GM06990 (cell line): ENCODE measurements at regions not wholly inside any gene's neighbourhood (a gene's known extent, or its start where the extent isn't known, plus 50 kb on each side); places are given as distances from the start of the nearest gene placed in this dataset.
"Not testable (repeated sequence)": the region's sequence is repeated elsewhere in the genome, so short reads cannot be mapped to it uniquely, and the experiment has no call there.

ENCODE experiments used
- DNase-seq: peaks from one replicate; pipeline ENCODE4 v3.0.0-alpha.2; 2011; ENCODE audit not compliant: insufficient read length; ENCODE audit errors: extremely low read depth
- H3K27me3 ChIP-seq: replicated peaks from 2 replicates; pipeline ENCODE4 v1.6.0; 2011; ENCODE audit warnings: low read length; ENCODE audit not compliant: control insufficient read depth, insufficient read depth
- H3K36me3 ChIP-seq: 2 replicates; pipeline ENCODE4 v1.5.1; 2011; ENCODE audit warnings: low read length; ENCODE audit not compliant: control insufficient read depth, insufficient read depth
- H3K4me3 ChIP-seq: replicated peaks from 2 replicates; pipeline ENCODE4 v1.5.1; 2011; ENCODE audit warnings: low read depth, mild to moderate bottlenecking, control low read depth, low read length
- CTCF ChIP-seq: IDR thresholded peaks from 2 replicates; pipeline ENCODE4 v1.5.1; 2011; ENCODE audit warnings: low read length, control low read depth, mild to moderate bottlenecking, inconsistent platforms; ENCODE audit not compliant: insufficient read depth, poor library complexity, severe bottlenecking

GRCh38 chr12:131282292-131283080 lies 328.8 kb downstream of the ADGRD1 start:
- no peak for DNase-seq
- Histone ChIP-seq H3K36me3 (no peaks in the 10 kb centered on the region), H3K27me3 (no peaks in the 10 kb centered on the region; the same call in 1 of the 2 replicates), H3K4me3 (no peak overlapping the region)
- no peak for TF ChIP-seq CTCF

DNA sequence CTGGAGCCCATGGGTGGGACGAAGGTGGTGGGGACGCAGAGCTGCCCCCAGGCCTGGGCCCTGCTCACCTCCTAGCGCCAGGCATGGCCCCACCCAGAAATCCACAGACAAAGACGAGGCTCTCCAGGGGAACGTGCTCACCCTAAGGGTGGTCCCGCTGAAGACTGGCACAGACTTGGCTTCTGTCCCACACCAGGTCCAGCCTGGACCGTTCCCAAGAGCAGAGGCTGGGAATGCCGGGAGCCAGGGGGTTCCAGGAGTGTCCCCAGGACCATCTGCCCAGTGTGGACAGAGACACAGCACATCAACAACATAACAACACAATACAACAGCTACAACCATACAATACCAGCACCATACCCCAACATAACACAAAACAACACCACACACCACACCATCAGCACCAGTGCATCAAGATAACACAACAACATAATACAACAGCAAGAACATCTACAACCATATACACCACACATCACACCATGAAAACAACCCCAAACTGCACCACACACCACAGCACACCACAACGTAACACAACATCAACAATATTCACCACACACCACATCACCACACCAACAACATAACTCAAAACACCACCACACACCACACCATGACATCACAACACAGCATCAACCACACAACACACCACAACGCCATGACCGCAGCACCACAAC lies 329.6 kb downstream of the ADGRD1 start:
- TF ChIP-seq CTCF = no peak
- H3K4me3 ChIP-seq = no peak overlapping the region

DNA sequence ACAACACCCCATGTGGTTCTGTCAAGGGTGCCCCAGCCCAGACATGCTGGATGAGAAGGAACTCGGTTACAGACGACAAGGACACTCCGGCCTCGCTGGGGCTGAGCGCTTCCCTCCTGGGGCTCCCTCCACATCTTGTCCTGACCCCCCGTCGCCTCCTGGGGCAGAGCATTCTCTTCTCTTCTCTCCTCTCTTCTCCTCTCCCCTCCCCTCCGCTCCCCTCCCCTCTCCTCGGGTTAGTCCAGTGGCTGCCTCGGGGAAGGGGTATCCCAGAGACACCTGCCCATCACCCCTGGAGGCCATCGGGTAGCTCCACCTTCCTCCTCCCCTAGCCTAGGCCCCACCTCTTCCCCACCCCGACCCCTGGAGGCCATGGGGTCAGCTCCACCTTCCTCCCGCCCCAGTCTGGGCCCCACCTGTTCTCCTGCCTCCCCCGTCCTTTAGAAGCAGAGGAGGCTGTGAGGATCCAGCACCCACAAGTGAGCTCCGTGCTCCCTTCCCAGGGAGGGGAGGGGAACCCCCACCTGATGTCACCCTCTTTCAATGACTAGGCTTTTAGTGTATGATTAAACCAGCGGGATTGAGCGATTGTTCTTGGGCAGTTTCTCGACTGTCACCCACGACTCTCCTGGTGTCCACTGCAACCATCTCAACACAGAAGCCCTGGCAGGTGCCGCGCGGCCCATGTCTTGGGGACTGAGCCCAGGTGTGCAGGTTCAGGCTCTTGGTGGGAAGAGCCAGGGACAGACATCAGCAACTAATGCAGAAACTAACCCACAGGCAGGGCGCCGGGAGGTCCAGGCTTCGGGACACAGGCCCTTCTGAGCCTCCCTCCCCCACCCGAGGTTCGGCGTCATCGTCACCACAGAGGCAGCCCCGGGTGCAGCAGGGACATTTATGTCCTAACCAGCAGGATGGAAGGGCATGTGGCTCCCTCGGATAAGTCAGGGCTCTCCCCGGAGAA lies 330.4 kb downstream of the ADGRD1 start:
- not testable (repeated sequence) for H3K36me3 ChIP-seq, H3K4me3 ChIP-seq, H3K27me3 ChIP-seq, DNase-seq

More for the DNA sequence above, 329.6 kb downstream of the ADGRD1 start:
- no peaks in the 10 kb centered on the region; the same call in 1 of the 2 replicates for H3K27me3 ChIP-seq
- DNase-seq = no peak
- no peaks in the 10 kb centered on the region for H3K36me3 ChIP-seq

DNA sequence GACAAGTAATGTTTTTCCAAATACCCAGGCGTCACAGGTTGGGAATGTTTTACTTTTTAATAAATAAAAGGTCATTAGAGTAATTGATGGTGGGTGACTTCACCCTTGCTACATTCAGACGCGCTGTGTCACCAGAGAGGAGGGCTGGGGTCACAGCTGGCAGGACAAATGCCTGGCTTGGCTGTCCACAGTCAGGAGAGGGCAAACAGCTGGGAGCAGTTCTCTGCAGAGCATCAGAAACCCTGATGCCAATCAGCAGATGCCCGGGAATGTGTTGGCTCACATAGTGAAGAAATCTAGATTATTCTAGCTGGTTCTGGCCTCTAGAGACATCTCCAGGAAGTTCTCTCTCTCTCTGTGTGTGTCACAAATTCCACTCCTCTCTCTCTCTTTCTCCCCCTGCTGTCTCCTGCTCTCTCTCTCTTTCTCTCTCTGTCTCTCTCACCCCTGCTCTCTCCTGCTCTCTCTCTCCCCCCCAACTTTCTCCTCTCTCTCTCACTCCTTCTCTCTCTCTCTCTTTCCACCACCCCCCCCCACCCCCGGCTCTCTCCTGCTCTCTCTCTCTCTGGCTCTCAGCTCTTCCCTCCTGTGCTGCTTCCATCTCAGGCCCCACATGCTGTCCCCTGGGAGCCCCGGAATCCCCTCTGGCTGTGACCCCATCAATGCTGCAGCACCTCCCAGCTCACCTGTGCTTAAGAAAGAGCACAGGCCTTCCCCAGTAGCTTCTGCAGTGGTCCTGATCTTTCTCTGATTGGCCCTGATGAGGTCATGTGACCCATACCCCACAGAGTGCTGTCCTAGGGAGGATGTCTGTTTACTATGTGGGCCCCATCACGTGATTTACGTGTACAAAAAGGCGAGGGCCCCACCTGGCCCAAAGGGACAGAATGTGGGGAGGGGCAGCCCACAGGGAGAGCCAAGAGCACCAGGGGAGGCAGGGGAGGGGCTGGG lies 331.5 kb downstream of the ADGRD1 start:
- H3K36me3 ChIP-seq, H3K27me3 ChIP-seq, H3K4me3 ChIP-seq, DNase-seq: not testable (repeated sequence)

DNA sequence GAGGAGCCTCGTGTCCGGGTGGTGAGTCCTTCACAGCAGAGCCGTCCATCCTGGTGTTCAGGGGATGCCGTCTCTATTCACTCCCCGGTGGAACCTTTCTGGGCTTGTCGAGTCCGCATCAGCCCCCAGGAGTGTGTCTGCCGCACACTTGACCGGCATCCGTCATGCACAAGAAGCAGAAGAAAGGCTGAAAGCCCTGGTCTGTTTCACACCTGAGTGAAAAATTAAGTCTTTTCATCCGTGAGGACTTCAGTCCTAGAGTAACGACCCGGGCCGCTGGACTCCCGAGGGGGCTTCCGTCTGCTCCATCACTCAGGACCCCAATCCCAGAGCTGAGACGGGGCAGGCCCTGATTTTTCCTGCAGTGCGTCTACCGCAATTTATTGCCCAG lies 332.2 kb downstream of the ADGRD1 start:
- H3K4me3 ChIP-seq, H3K36me3 ChIP-seq, H3K27me3 ChIP-seq, DNase-seq: not testable (repeated sequence)

DNA sequence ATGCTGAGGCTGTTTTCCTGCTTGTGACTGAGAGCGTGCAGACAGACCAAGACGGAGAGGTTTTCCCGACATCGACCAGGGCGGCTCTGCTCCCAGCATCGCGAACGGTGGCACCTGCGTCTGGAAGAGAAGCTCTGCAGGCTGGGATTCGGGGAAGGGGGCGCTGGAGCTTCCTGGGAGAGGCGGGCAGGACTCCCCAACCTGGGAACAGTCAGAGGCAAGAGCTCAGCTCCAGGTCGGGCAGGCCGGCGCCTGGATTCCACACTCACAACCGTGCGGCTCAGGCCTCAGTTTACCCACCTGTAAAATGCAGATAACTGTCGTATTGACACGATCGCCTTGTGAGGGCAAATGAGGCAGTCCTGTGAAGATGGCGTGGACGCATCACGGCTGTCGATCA lies 332.6 kb downstream of the ADGRD1 start:
- DNase-seq, H3K27me3 ChIP-seq, H3K4me3 ChIP-seq: not testable (repeated sequence)

More for the DNA sequence above, 332.6 kb downstream of the ADGRD1 start:
- H3K36me3 ChIP-seq = not testable (repeated sequence)
